NCI-H345 treated with DMSO at 0.1 percent for 48 hours (cell line): ENCODE measurements at regions not wholly inside any gene's neighbourhood (a gene's known extent, or its start where the extent isn't known, plus 50 kb on each side); places are given as distances from the start of the nearest gene placed in this dataset.
"Not testable (repeated sequence)": the region's sequence is repeated elsewhere in the genome, so short reads cannot be mapped to it uniquely, and the experiment has no call there.

ENCODE experiments used
- DNase-seq: peaks from one replicate; lab custom pipeline; 2025; ENCODE audit not compliant: unreplicated experiment; lab: John Stamatoyannopoulos, UW

- DNase-seq, result no peak
Measured at GRCh38 chr15:36161108-36161507, 418.3 kb upstream of the CDIN1 start.

- DNase-seq, result no peak
Measured at GRCh38 chr15:36161771-36162212, 417.6 kb upstream of the CDIN1 start.

GRCh38 chr15:36163983-36164382 is 415.4 kb upstream of the CDIN1 start:
- not testable (repeated sequence) for DNase-seq

GRCh38 chr15:36172955-36173354 is 406.5 kb upstream of the CDIN1 start:
- no peak for DNase-seq

- no peak for DNase-seq
Measured at GRCh38 chr15:36175186-36175740, 404.2 kb upstream of the CDIN1 start.

- no peak for DNase-seq
Measured at GRCh38 chr15:36175741-36176291, 403.6 kb upstream of the CDIN1 start.

- DNase-seq, result peak; percentile 57
Measured at GRCh38 chr15:36177590-36178302, 401.7 kb upstream of the CDIN1 start.

- DNase-seq, result peak; percentile 57
Measured at GRCh38 chr15:36178303-36178633, 401.2 kb upstream of the CDIN1 start.

GRCh38 chr15:36183201-36183600 is 396.2 kb upstream of the CDIN1 start:
- DNase-seq, result no peak

GRCh38 chr15:36185438-36185837 is 394.0 kb upstream of the CDIN1 start:
- DNase-seq, result no peak

- DNase-seq, result no peak
Measured at GRCh38 chr15:36185845-36186244, 393.6 kb upstream of the CDIN1 start.

GRCh38 chr15:36186376-36186775 is 393.1 kb upstream of the CDIN1 start:
- DNase-seq, result no peak

- DNase-seq, result no peak
Measured at GRCh38 chr15:36191459-36191858, 388.0 kb upstream of the CDIN1 start.

- DNase-seq, result not testable (repeated sequence)
Measured at GRCh38 chr15:36195361-36196007, 383.9 kb upstream of the CDIN1 start.

- DNase-seq, result no peak
Measured at GRCh38 chr15:36208868-36209582, 370.4 kb upstream of the CDIN1 start.

- no peak for DNase-seq
Measured at GRCh38 chr15:36210426-36210825, 369.0 kb upstream of the CDIN1 start.

- DNase-seq, result no peak
Measured at GRCh38 chr15:36218322-36218721, 361.1 kb upstream of the CDIN1 start.

- no peak for DNase-seq
Measured at GRCh38 chr15:36218991-36219390, 360.4 kb upstream of the CDIN1 start.

- no peak for DNase-seq
Measured at GRCh38 chr15:36221992-36222391, 357.4 kb upstream of the CDIN1 start.

- DNase-seq, result no peak
Measured at GRCh38 chr15:36230776-36231175, 348.6 kb upstream of the CDIN1 start.

- DNase-seq, result peak; percentile 2
Measured at GRCh38 chr15:36232491-36232890, 346.9 kb upstream of the CDIN1 start.

- no peak for DNase-seq
Measured at GRCh38 chr15:36234743-36235142, 344.7 kb upstream of the CDIN1 start.
